ENCODE measurements at regions not wholly inside any gene's neighbourhood (a gene's known extent, or its start where the extent isn't known, plus 50 kb on each side); places are given as distances from the start of the nearest gene placed in this dataset.

DNA sequence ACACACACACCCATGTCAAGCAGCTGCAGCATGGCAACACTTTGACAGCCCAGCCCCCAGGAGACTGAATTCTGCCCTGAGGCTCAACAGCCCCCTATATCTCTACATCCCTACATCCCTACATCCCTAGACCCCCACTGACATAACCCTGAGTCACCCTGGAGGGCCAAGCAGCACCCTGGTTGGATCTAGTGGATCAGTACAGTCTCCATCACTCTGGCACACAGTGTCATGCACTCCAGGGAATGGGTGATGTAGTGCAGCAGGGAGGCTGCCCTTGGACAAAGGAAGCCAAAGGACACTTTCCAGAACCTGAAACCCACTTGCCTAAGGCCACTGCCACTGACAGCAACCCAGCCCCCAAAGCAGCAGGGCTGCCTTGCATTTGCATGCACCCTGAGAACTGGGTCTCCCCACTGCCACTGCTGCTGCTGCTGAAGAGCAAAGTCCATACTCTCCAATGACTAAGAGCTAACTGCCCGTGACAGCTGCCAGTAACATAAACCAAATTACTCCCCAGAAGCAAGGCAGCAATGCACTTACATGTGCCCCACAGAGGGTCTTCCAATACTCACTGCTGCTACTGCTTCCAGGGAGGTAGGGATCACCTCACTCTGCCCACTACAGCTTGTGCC is 681.6 kb upstream of the KLHL29 start:
- in situ Hi-C loops (cut with MboI; ENCODE audit: low pct_unique_long_range_greater_than_20kb in 2 of 9, low sequenced_read_pairs in 9 of 9, unreplicated experiment in 9 of 9) = no loop called here
- H3K4me3 ChIP-seq = no peak overlapping the region
- WGBS, 10 experiments = 75% methylated on average over 1 of the region's 1 CpG; no CpG with 5 or more reads in 9 of the 10 experiments
- no peak overlapping the region for H3K27ac ChIP-seq
- no peak for ATAC-seq (replicated peaks in 6 of 8)
- peaks cover 0 to 12% of the 10 kb centered on the region in 2 donors for H3K4me1 ChIP-seq (replicated peaks in 1 of 2)

DNA sequence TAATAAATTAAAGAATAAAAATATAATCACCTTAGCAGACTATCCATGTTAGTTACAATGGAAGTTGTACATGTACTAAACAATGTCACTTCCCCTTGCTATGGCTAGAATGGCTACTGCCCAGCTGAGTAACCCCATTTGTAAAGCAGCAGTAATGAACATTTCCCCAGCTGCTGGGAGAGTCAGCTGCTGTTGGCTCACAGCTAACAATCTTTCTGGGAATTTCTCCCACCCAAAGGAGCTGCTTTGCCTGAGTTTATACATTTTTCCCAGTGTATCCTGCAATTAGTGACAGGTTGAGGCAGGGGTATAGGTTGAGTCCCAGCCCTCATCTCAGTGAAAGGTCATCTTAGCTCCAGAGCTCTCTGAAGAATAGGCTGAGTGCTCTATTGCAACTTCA is 665.6 kb upstream of the KLHL29 start:
- Histone ChIP-seq H3K4me1 (replicated peaks in 1 of 2) (no peaks in the 10 kb centered on the region), H3K27ac (no peak overlapping the region), H3K4me3 (no peak overlapping the region)
- in situ Hi-C loops (cut with MboI; ENCODE audit: low pct_unique_long_range_greater_than_20kb in 2 of 9, low sequenced_read_pairs in 9 of 9, unreplicated experiment in 9 of 9) = no loop called here
- ATAC-seq (replicated peaks in 6 of 8) = no peak

DNA sequence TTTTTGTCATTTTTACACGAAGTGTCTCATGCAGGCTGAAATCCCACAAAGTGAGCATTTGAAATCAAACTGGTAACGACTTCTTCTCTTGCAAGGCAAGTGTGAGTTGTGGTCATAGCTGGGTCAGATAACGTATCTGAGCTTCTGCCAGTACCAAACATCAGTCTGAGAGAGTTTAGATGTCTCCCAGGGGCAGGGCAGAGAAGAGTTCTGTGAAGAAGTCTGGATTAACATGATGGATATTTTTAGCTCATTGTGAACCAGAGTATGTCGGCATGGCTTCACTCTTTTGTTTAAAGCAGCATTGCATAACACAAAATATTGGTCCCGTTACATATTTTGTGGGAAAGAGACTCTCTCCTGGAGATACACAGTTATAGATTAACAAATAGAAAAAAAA is 655.5 kb upstream of the KLHL29 start:
- in situ Hi-C loops (cut with MboI; ENCODE audit: low pct_unique_long_range_greater_than_20kb in 2 of 9, low sequenced_read_pairs in 9 of 9, unreplicated experiment in 9 of 9) = no loop called here
- ATAC-seq (replicated peaks in 6 of 8) = no peak
- no peak overlapping the region for H3K27ac ChIP-seq
- WGBS, 10 experiments = 0 to 86% (median 63%) methylated on average over 2 to 5 of the region's 5 CpGs; no CpG with 5 or more reads in 1 of the 10 experiments
- no peaks in the 10 kb centered on the region for H3K4me1 ChIP-seq (replicated peaks in 1 of 2)
- no peak overlapping the region for H3K4me3 ChIP-seq

DNA sequence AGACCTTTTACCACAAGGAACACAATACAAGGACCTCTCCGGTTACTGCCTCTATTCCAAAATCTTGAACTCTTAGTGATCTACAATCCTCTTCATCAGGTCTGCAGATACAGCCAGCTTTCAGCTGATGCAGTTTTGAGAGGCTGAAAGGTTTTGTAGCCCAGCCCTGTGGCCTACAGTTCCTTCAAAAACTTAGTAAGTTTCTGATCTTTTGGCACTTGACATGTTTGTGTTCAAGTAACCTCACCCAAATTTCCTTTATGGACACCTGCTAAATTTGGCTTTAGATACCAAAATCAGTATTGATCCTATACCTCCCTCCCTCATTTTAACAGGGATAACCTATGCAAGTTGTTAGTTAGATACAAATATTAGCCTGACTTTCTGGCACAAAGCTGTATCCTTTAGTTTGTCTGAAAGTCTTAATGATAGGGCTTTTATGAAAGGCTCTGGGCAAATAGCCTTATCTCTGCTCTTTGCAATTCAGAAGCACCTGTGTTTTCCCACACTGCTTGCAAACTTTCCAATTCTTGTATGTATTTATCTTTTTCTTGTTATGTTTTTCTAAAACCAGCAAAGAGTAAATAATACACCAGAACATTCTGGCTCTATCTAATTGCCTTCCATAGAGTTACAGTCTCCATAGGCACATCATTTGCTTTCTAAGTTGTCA is 650.5 kb upstream of the KLHL29 start:
- Histone ChIP-seq H3K4me3 (no peak overlapping the region), H3K4me1 (replicated peaks in 1 of 2) (no peaks in the 10 kb centered on the region), H3K27ac (no peak overlapping the region)
- in situ Hi-C loops (cut with MboI; ENCODE audit: low pct_unique_long_range_greater_than_20kb in 2 of 9, low sequenced_read_pairs in 9 of 9, unreplicated experiment in 9 of 9) = no loop called here
- WGBS, 10 experiments = 22 to 100% (median 100%) methylated on average over 1 of the region's 1 CpG; no CpG with 5 or more reads in 7 of the 10 experiments
- no peak for ATAC-seq (replicated peaks in 6 of 8)

DNA sequence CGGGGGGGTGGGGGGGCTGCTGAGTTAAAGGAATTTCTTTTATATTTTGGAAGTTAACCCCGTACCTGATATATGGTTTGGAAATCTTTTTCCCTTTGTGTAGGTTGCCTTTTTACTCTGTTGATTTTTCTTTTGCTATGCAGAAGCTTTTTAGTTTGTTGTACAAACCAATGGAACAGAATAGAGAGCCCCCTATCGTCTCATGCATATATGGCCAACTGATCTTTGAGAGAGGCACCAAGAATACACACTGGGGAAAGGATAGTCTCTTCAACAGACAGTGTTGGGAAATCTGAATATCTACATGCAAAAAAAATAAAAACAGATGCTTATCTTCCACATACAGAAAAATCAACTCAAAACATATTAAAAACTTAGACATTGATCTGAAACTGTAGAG is 647.8 kb upstream of the KLHL29 start:
- 13 to 100% (median 40%) methylated on average over 1 to 3 of the region's 3 CpGs for WGBS, 10 experiments
- H3K27ac ChIP-seq = no peak overlapping the region
- peaks cover 0 to 2% of the 10 kb centered on the region in 2 donors for H3K4me1 ChIP-seq (replicated peaks in 1 of 2)
- H3K4me3 ChIP-seq = no peak overlapping the region
- in situ Hi-C loops (cut with MboI; ENCODE audit: low pct_unique_long_range_greater_than_20kb in 2 of 9, low sequenced_read_pairs in 9 of 9, unreplicated experiment in 9 of 9) = no loop called here
- no peak for ATAC-seq (replicated peaks in 6 of 8)

DNA sequence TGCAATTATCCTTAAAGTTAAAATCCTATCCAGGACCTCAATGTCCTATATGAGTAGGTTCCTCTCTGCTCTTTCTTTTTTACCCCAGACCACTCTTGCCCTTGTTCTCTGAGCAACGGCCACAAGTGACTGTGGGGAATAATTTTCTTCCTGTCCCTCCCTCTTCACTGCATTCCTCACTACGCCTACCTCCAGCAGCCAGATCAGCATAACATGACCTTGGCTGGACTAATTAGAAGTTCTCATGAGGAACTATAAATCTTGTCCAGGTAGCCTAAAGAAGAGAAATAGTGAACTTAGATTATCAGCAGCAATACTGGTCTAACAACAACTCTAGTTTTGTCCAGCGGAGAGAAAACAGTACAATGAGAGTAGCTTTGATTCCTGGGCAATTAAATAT is 643.8 kb upstream of the KLHL29 start:
- WGBS, 10 experiments = 0 to 59% (median 45%) methylated on average over 1 to 3 of the region's 3 CpGs
- Histone ChIP-seq H3K27ac (no peak overlapping the region), H3K4me1 (replicated peaks in 1 of 2) (peaks cover 0 to 2% of the 10 kb centered on the region in 2 donors), H3K4me3 (no peak overlapping the region)
- no peak for ATAC-seq (replicated peaks in 6 of 8)
- in situ Hi-C loops (cut with MboI; ENCODE audit: low pct_unique_long_range_greater_than_20kb in 2 of 9, low sequenced_read_pairs in 9 of 9, unreplicated experiment in 9 of 9) = no loop called here

DNA sequence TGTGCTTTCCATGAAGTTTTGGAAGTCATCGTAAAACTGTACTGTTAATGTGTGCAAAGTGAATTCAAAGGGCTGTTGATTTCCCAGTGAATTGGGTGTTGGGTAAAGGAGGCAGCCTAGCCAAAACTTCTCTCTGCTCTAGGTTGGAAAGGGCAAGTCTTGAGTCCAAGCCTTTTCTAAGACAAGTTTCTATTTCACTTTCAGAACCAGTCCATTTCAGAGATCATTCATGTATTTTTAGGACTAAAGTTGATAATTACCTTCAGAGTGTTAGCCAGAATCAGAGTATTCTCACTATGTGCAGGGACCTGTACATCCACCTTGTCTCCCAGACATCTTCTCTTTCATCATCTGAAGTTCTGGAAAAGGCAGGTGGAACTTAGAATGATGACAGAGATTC is 636.1 kb upstream of the KLHL29 start:
- Histone ChIP-seq H3K4me3 (no peak overlapping the region), H3K4me1 (replicated peaks in 1 of 2) (peaks cover 0 to 7% of the 10 kb centered on the region in 2 donors), H3K27ac (no peak overlapping the region)
- 0 to 100% (median 71%) methylated on average over 1 of the region's 1 CpG; no CpG with 5 or more reads in 3 of the 10 experiments for WGBS, 10 experiments
- in situ Hi-C loops (cut with MboI; ENCODE audit: low pct_unique_long_range_greater_than_20kb in 2 of 9, low sequenced_read_pairs in 9 of 9, unreplicated experiment in 9 of 9) = no loop called here
- no peak for ATAC-seq (replicated peaks in 6 of 8)

DNA sequence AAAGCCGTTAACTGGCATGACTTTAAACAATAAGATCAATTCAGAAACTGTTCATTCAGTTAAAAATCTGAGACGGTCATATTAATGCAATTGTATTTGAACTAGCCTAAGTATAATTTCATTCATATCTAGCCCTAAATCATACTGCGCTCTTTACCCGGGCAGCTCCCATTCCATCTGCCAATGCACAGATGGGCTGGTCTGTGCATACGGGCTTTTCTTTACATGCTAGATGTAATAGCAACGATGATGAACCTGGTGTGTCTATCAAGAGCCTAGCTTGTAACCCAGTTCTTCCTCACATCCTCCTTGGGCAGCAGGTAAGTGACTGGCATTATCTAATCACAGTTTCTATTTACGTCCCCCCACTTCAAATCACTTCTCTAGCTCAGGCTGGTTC is 631.5 kb upstream of the KLHL29 start:
- no peak overlapping the region for H3K4me3 ChIP-seq
- in situ Hi-C loops (cut with MboI; ENCODE audit: low pct_unique_long_range_greater_than_20kb in 2 of 9, low sequenced_read_pairs in 9 of 9, unreplicated experiment in 9 of 9) = no loop called here
- peak in 1 of 8 experiments; percentile 12 for ATAC-seq (replicated peaks in 6 of 8)
- 27 to 100% (median 82%) methylated on average over 1 to 7 of the region's 7 CpGs for WGBS, 10 experiments
- H3K4me1 ChIP-seq (replicated peaks in 1 of 2) = peaks cover 0 to 11% of the 10 kb centered on the region in 2 donors
- no peak overlapping the region for H3K27ac ChIP-seq

DNA sequence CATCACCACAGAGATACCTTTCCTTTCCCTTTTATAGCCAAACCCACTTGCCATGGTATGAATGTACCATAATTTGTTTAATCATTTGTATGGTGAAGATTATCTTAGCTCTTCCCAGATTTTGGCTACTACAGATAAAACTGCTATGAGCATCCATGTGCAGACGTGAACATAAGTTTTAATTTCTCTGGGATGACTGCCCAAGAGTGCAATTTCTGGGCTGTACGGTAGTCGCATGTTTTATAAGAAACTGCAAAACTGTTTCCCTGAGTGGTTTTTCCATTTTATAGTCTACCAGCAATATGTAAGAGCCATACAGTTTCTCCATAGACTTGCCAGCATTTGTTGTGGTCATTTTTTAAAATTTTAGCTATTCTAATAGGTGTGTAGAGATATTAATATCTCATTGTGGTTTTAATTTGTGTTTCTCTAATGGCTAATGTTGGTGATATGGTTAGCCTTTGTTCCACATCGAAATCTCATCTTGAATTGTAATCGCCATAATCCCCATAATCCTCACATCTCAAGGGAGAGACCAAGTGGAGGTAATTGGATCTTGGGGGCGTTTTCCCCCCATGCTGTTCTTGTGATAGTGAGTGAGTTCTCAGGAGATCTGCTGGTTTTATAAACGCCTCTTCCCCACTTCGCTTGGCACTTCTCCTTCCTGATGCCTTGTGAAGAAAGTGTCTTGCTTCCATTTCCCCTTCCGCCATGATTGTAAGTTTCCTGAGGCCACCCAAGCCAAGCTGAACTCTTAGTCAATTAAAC is 628.5 kb upstream of the KLHL29 start:
- WGBS, 10 experiments = 23 to 100% (median 79%) methylated on average over 2 to 7 of the region's 9 CpGs; no CpG with 5 or more reads in 1 of the 10 experiments
- Histone ChIP-seq H3K4me1 (replicated peaks in 1 of 2) (peaks cover 0 to 11% of the 10 kb centered on the region in 2 donors), H3K27ac (no peak overlapping the region), H3K4me3 (no peak overlapping the region)
- in situ Hi-C loops (cut with MboI; ENCODE audit: low pct_unique_long_range_greater_than_20kb in 2 of 9, low sequenced_read_pairs in 9 of 9, unreplicated experiment in 9 of 9) = no loop called here
- ATAC-seq (replicated peaks in 6 of 8) = no peak

DNA sequence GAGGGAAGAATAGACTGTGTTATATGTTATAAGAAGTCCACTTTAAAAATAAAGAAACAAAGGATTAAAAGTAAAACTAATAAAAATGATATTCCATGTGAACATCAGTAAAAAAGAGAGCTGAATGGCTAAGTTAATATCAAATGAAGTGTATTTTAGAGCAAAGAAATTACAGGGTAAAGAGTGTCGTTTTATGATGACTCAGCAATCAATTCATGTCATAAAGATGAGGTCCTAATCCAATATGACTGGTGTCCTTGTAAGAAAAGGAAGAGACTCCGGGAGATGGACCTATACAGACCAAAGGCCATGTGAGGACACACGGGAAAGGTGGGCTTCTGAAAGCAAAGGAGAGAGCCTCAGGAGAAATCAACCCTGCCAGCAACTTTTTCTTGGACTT is 615.5 kb upstream of the KLHL29 start:
- ATAC-seq (replicated peaks in 6 of 8) = no peak
- in situ Hi-C loops (cut with MboI; ENCODE audit: low pct_unique_long_range_greater_than_20kb in 2 of 9, low sequenced_read_pairs in 9 of 9, unreplicated experiment in 9 of 9) = no loop called here
- no peak overlapping the region for H3K4me3 ChIP-seq
- WGBS, 10 experiments = 0 to 93% (median 61%) methylated on average over 2 to 3 of the region's 3 CpGs
- no peaks in the 10 kb centered on the region for H3K4me1 ChIP-seq (replicated peaks in 1 of 2)
- no peak overlapping the region for H3K27ac ChIP-seq

DNA sequence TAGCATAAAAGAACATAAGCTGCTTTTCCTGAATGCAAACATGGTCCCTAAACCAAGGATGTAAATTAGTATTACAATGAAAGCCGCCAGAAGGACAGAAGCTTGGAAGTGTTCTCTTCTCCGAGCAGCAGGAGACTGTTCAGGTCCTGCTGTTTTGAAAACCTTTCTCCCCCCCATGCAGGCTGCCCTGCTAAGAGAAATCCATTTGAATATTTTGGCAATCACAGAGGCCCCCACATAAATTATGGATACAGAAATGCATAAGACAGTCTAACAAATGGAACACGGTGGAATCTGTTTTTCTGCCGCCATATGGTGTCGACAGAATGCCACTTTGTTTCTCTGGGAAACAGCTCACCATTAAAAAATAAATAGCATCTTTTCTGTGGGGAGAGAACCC is 600.4 kb upstream of the KLHL29 start:
- in situ Hi-C loops (cut with MboI; ENCODE audit: low pct_unique_long_range_greater_than_20kb in 2 of 9, low sequenced_read_pairs in 9 of 9, unreplicated experiment in 9 of 9) = no loop called here
- Histone ChIP-seq H3K4me1 (replicated peaks in 1 of 2) (peaks cover 6 to 30% of the 10 kb centered on the region in 2 donors), H3K4me3 (no peak overlapping the region), H3K27ac (peak overlapping the region in 1 of 2 donors; percentile 16)
- ATAC-seq (replicated peaks in 6 of 8) = peak; percentile 29 to 95 (median 76)
- WGBS, 10 experiments = 6 to 59% (median 29%) methylated on average over 2 to 5 of the region's 5 CpGs; no CpG with 5 or more reads in 1 of the 10 experiments

DNA sequence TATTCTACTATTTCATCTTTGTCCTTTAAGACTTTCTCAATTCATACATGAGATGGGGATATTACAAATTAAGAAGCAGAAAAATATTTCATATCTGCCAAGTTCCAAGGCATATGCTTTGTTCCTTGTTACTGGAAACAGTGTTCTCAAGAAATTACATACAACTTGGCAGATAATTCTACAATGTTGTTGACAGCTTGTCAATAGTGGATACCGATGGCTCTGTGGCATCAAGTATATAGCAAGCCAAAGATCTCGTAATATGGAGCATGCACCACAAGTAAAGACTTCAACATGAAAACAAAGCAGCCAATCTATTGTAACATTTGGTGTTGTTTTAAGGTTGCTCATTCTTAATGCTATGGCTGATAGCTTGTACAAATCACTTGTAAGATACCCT is 598.2 kb upstream of the KLHL29 start:
- peaks cover 6 to 29% of the 10 kb centered on the region in 2 donors for H3K4me1 ChIP-seq (replicated peaks in 1 of 2)
- no peak overlapping the region for H3K27ac ChIP-seq
- no peak for ATAC-seq (replicated peaks in 6 of 8)
- in situ Hi-C loops (cut with MboI; ENCODE audit: low pct_unique_long_range_greater_than_20kb in 2 of 9, low sequenced_read_pairs in 9 of 9, unreplicated experiment in 9 of 9) = no loop called here
- no peak overlapping the region for H3K4me3 ChIP-seq
- 0 to 95% (median 63%) methylated on average over 1 to 2 of the region's 2 CpGs; no CpG with 5 or more reads in 2 of the 10 experiments for WGBS, 10 experiments

DNA sequence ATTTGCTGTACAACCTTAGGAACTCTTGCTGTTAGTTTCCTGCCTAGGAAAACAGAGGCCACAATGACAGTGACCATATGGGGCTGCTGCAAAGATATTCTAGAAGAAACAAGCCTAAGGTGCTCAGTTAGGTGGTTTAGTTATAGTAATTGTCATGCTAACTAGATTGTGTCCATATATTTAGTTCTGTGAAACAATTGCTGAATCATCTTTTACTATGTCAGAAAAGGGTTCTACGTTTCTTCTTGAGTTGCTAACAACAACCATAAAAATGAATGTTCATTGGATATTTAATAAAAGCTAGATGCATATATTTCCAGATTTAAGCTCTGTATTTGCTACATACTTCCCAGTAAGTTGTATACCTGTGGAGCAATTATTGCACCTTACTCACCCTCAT is 597.2 kb upstream of the KLHL29 start:
- H3K27ac ChIP-seq = no peak overlapping the region
- ATAC-seq (replicated peaks in 6 of 8) = no peak
- in situ Hi-C loops (cut with MboI; ENCODE audit: low pct_unique_long_range_greater_than_20kb in 2 of 9, low sequenced_read_pairs in 9 of 9, unreplicated experiment in 9 of 9) = no loop called here
- no peak overlapping the region for H3K4me3 ChIP-seq
- WGBS, 10 experiments = 0 to 86% (median 63%) methylated on average over 1 of the region's 1 CpG; no CpG with 5 or more reads in 4 of the 10 experiments
- peaks cover 6 to 28% of the 10 kb centered on the region in 2 donors for H3K4me1 ChIP-seq (replicated peaks in 1 of 2)

All from motor neuron (in vitro differentiated cells).